Kidney (tissue), 13 donors: ENCODE measurements at regions not wholly inside any gene's neighbourhood (a gene's known extent, or its start where the extent isn't known, plus 50 kb on each side); places are given as distances from the start of the nearest gene placed in this dataset.
A peak's percentile ranks its signal among the peaks of the same experiment; 100 is the strongest.

Experiments used
- DNase-seq, 5 donors: peaks; one replicate each; pipeline ENCODE4 v3.0.0-alpha.2; 2013 to 2020
- FAIRE-seq: peaks from 2 replicates; lab custom pipeline; 2012; peaks lifted over from hg19 to GRCh38; lab: Jason Lieb, UNC
- H3K27ac ChIP-seq, 2 donors: one replicate each; pipeline ENCODE4 v1.7.0; 2013; ENCODE audit warnings: low read depth in 2 of 2, low read length in 2 of 2, inconsistent platforms in 1 of 2
- H3K27me3 ChIP-seq: one replicate; pipeline ENCODE4 v1.7.1; 2013; ENCODE audit warnings: low read length, inconsistent platforms; ENCODE audit not compliant: control insufficient read depth, insufficient read depth
- H3K36me3 ChIP-seq, 3 donors: one replicate each; pipeline versions ENCODE4 v1.7.0 to v1.7.1; 2013; ENCODE audit warnings: low read length in 3 of 3, control low read depth in 1 of 3, inconsistent platforms in 1 of 3; ENCODE audit not compliant: insufficient read depth in 3 of 3, control insufficient read depth in 2 of 3
- H3K4me1 ChIP-seq, 3 donors: one replicate each; pipeline versions ENCODE4 v1.7.0 to v1.7.1; 2013; ENCODE audit warnings: low read length in 3 of 3, inconsistent platforms in 1 of 3, low read depth in 1 of 3; ENCODE audit not compliant: control insufficient read depth in 2 of 3, insufficient read depth in 2 of 3
- H3K4me3 ChIP-seq, 3 donors: one replicate each; pipeline versions ENCODE4 v1.7.0 to v1.8.1; 2013; ENCODE audit warnings: low read length in 3 of 3, control low read depth in 1 of 3, inconsistent platforms in 1 of 3
- H3K9ac ChIP-seq, 3 donors: one replicate each; pipeline versions ENCODE4 v1.7.0 to v1.7.1; 2013; ENCODE audit warnings: low read length in 3 of 3, control low read depth in 1 of 3, inconsistent platforms in 1 of 3
- H3K9me3 ChIP-seq, 3 donors: one replicate each; pipeline versions ENCODE4 v1.7.0 to v1.7.1; 2013; ENCODE audit warnings: low read length in 3 of 3, control low read depth in 1 of 3, inconsistent platforms in 1 of 3; ENCODE audit not compliant: control insufficient read depth in 2 of 3, insufficient read depth in 1 of 3
- intact Hi-C: fragments of 100-400 bp; cut with DNase I; formaldehyde crosslinking; loops from one replicate; pipeline ENCODE4 v1.11.1; 2022
- TF ChIP-seq, protein P1 (sequence below): IDR thresholded peaks from 3 replicates; pipeline ENCODE4 v1.5.1; 2012; ENCODE audit warnings: mild to moderate bottlenecking, moderate library complexity, borderline replicate concordance; ENCODE audit not compliant: insufficient read depth; ENCODE audit errors: extremely low read depth
- donor health status: control.
- donor health status: control.
- donor health status: control.
- donor health status: control.
- donor health status: control.
- donor health status: DM: yes; HTN: yes; CAD: no.
- donor health status: Normal renal cell carcinoma (clear cell type).

DNA sequence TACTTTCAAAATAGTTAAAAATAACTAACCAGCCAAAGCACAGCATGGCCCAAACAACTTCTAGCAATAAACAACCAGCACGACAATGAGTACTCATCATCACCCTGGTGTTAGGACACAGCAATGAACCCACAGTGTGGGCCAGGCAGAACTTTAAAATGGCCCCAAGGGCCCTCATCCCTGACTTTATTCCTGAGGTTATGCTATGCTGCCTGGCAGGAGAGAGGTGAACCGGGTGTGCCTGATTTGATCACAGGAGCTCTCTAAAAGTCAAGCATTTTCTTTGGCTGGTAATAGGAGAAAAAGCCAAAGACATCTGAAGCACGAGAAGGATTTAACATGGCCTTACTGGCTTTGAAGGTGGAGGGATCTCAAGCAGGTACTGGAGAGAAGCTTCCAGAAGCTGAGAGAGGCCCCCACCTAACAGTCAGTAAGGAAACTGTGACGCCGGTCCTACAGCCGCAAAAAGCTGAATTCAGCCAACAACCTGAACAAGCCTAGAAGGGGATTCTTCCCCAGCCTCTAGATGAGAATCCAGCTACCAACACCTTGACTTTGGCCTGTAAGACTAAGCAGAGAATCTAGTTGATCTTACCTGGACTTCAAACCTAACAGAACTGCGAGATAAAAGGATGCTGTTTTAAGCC is 115.4 kb downstream of the DDX1 start:
- no peaks in the 10 kb centered on the region for H3K9me3 ChIP-seq
- peaks cover 3 to 12% (median 5%) of the 10 kb centered on the region in 3 donors for H3K4me1 ChIP-seq
- no peak overlapping the region for H3K9ac ChIP-seq
- no peak for DNase-seq
- H3K27me3 ChIP-seq = no peaks in the 10 kb centered on the region
- H3K27ac ChIP-seq = no peak overlapping the region
- TF ChIP-seq, protein P1, sequence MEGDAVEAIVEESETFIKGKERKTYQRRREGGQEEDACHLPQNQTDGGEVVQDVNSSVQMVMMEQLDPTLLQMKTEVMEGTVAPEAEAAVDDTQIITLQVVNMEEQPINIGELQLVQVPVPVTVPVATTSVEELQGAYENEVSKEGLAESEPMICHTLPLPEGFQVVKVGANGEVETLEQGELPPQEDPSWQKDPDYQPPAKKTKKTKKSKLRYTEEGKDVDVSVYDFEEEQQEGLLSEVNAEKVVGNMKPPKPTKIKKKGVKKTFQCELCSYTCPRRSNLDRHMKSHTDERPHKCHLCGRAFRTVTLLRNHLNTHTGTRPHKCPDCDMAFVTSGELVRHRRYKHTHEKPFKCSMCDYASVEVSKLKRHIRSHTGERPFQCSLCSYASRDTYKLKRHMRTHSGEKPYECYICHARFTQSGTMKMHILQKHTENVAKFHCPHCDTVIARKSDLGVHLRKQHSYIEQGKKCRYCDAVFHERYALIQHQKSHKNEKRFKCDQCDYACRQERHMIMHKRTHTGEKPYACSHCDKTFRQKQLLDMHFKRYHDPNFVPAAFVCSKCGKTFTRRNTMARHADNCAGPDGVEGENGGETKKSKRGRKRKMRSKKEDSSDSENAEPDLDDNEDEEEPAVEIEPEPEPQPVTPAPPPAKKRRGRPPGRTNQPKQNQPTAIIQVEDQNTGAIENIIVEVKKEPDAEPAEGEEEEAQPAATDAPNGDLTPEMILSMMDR = no peak
- no peak overlapping the region for H3K4me3 ChIP-seq
- H3K36me3 ChIP-seq = no peaks in the 10 kb centered on the region
- FAIRE-seq = no peak
- intact Hi-C loops = no loop called here

DNA sequence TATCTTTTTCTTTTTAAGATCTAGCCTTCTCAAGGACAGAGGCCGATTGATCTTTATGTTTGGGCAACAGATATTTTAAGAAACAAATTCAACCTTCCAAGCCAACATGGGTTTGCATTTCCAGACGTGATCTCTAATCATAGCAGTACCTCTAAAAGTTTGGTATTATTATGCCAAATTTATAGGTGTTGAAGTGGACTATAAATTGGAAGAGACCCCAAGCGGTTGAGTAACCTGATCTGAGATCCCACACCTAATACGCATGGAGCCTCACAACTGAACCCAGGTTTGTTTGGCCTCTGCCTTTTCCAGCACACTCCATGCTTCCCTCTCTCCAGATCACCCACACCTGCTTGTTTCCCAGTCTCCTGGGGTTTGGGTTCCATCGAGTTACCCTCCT is 116.5 kb downstream of the DDX1 start:
- no peak for DNase-seq
- H3K27ac ChIP-seq = no peak overlapping the region
- H3K9me3 ChIP-seq = no peaks in the 10 kb centered on the region

DNA sequence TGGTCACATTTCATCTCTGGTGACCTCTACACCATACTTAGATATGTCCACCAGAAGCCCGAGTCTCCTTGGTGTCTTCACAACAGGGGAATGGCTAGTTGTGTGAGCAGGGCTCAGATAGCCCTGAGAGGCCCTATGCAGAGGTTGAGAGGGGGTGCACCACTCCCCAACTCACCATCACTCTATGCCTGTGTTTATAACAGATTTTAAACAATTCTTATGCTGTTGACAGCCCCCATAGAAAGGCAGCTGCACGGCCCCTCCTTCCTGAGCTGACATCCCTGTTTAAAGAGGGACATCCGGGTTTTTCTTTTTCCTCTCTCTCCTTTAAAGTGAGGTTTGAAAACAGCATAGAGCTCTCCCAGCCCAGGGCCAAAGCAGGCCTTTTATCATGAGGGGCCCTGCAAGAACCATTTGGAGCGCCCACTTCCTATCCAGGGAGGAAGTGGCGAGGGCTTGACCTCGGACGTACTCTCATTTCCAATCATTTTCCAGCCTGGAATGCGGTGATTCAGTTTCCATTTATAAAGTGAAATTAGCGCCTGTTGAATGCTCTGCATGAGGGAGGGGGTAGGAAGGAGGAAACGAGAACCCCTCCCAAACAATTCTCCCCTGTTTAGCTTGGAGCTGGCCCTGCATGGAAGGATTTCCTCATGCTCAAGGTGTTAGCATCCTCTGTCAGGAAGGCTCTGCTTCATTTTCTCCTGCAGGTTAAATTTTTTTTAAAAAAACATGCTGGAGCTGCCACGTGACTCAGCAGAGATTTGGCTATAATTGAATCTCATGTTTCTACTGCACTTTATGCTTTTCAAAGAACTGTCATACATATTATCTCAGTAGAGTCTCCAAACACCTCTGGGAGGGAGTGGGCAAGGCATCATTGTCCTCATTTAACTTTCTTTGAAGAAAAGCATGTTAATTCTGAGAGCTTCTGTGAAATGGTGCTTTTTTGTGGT is 117.5 kb downstream of the DDX1 start:
- no peaks in the 10 kb centered on the region for H3K36me3 ChIP-seq
- intact Hi-C loops = no loop called here
- TF ChIP-seq, protein P1 = no peak
- DNase-seq (peak in 1 of 5 donors; percentile 55), FAIRE-seq (no peak)
- H3K27me3 ChIP-seq = no peaks in the 10 kb centered on the region
- no peak overlapping the region for H3K9ac ChIP-seq
- H3K4me3 ChIP-seq = no peak overlapping the region
- no peak overlapping the region for H3K27ac ChIP-seq
- no peaks in the 10 kb centered on the region for H3K9me3 ChIP-seq
- H3K4me1 ChIP-seq = peaks cover under 1 to 11% (median 2%) of the 10 kb centered on the region in 3 donors

More for the DNA sequence above, 116.5 kb downstream of the DDX1 start:
- no peaks in the 10 kb centered on the region for H3K27me3 ChIP-seq
- H3K4me3 ChIP-seq = no peak overlapping the region
- TF ChIP-seq, protein P1 = no peak
- no peaks in the 10 kb centered on the region for H3K36me3 ChIP-seq
- intact Hi-C loops = no loop called here
- peaks cover 3 to 12% (median 5%) of the 10 kb centered on the region in 3 donors for H3K4me1 ChIP-seq
- no peak for FAIRE-seq
- no peak overlapping the region for H3K9ac ChIP-seq
